ENCODE measurements at regions not wholly inside any gene's neighbourhood (a gene's known extent, or its start where the extent isn't known, plus 50 kb on each side); places are given as distances from the start of the nearest gene placed in this dataset.
"Not testable (repeated sequence)": the region's sequence is repeated elsewhere in the genome, so short reads cannot be mapped to it uniquely, and the experiment has no call there.

GRCh38 chr18:28422577-28422976, 245.6 kb upstream of the CDH2 start:
- BruUV-seq (replicated peaks) = no TSS peak
- Histone ChIP-seq H3K9me3 (ENCODE audit: control insufficient read depth, insufficient read depth, low read depth, low read length) (no peaks in the 10 kb centered on the region), H3K4me1 (ENCODE audit: control insufficient read depth, insufficient read depth, low read length) (no peaks in the 10 kb centered on the region), H3K27me3 (ENCODE audit: control insufficient read depth, insufficient read depth, low read length) (no peaks in the 10 kb centered on the region), H3K4me3 (ENCODE audit: low read depth in 2 of 2, low read length in 2 of 2) (no peak overlapping the region), H3K27ac (ENCODE audit: low read length) (no peak overlapping the region), H3K36me3 (ENCODE audit: control insufficient read depth, insufficient read depth, low read length) (no peaks in the 10 kb centered on the region)
- DNase-seq (ENCODE audit: low read depth, low spot score) = no peak
- intact Hi-C loops (cut with micrococcal nuclease; ENCODE audit: unreplicated experiment) = no loop called here
- in situ Hi-C loops (cut with HindIII; ENCODE audit: low pct_unique_long_range_greater_than_20kb, low sequenced_read_pairs) = no loop called here
- POLR2A ChIA-PET = no interaction called here
- no peak for ATAC-seq
- TF ChIP-seq TCF7L2 (IDR thresholded peaks at IDR 0.05; ENCODE audit: low read depth, low read length) (no peak), SIN3A (IDR thresholded peaks at IDR 0.05; ENCODE audit: borderline replicate concordance, insufficient read depth, low read depth, low read length) (no peak), REST (IDR thresholded peaks at IDR 0.05; ENCODE audit: insufficient read depth in 1 of 2, low read depth in 2 of 2, low read length in 1 of 2) (no peak), POLR2AphosphoS5 (IDR thresholded peaks at IDR 0.05; ENCODE audit: low read depth, low read length) (no peak), CTCF (IDR thresholded peaks at IDR 0.05) (no peak)
- CTCF ChIA-PET = no interaction called here

GRCh38 chr18:28421950-28422349, 245.0 kb upstream of the CDH2 start:
- DNase-seq (ENCODE audit: low read depth, low spot score); in situ Hi-C loops (cut with HindIII; ENCODE audit: low pct_unique_long_range_greater_than_20kb, low sequenced_read_pairs); POLR2A ChIA-PET; ATAC-seq; CTCF ChIA-PET; H3K4me1 ChIP-seq (ENCODE audit: control insufficient read depth, insufficient read depth, low read length); H3K4me3 ChIP-seq (ENCODE audit: low read depth in 2 of 2, low read length in 2 of 2); intact Hi-C loops (cut with micrococcal nuclease; ENCODE audit: unreplicated experiment); H3K9me3 ChIP-seq (ENCODE audit: control insufficient read depth, insufficient read depth, low read depth, low read length); H3K36me3 ChIP-seq (ENCODE audit: control insufficient read depth, insufficient read depth, low read length); H3K27ac ChIP-seq (ENCODE audit: low read length); BruUV-seq (replicated peaks); H3K27me3 ChIP-seq (ENCODE audit: control insufficient read depth, insufficient read depth, low read length): not testable (repeated sequence)

GRCh38 chr18:28412521-28412920, 235.6 kb upstream of the CDH2 start:
- no peaks in the 10 kb centered on the region for H3K36me3 ChIP-seq (ENCODE audit: control insufficient read depth, insufficient read depth, low read length)
- BruUV-seq (replicated peaks) = no TSS peak
- DNase-seq (ENCODE audit: low read depth, low spot score) (no peak), ATAC-seq (no peak)
- H3K27me3 ChIP-seq (ENCODE audit: control insufficient read depth, insufficient read depth, low read length) = no peaks in the 10 kb centered on the region
- intact Hi-C loops (cut with micrococcal nuclease; ENCODE audit: unreplicated experiment) (no loop called here), in situ Hi-C loops (cut with HindIII; ENCODE audit: low pct_unique_long_range_greater_than_20kb, low sequenced_read_pairs) (no loop called here)
- no peak overlapping the region for H3K4me3 ChIP-seq (ENCODE audit: low read depth in 2 of 2, low read length in 2 of 2)
- ChIA-PET POLR2A (no interaction called here), CTCF (interaction anchor here (0.6 kb wide), 1 partner anchor 319 kb away, joined by 8 read pairs; no protein-coding TSS in a partner anchor)
- H3K9me3 ChIP-seq (ENCODE audit: control insufficient read depth, insufficient read depth, low read depth, low read length) = no peaks in the 10 kb centered on the region
- TF ChIP-seq CTCF (IDR thresholded peaks at IDR 0.05) (no peak), SIN3A (IDR thresholded peaks at IDR 0.05; ENCODE audit: borderline replicate concordance, insufficient read depth, low read depth, low read length) (no peak), POLR2AphosphoS5 (IDR thresholded peaks at IDR 0.05; ENCODE audit: low read depth, low read length) (no peak), TCF7L2 (IDR thresholded peaks at IDR 0.05; ENCODE audit: low read depth, low read length) (no peak), REST (IDR thresholded peaks at IDR 0.05; ENCODE audit: insufficient read depth in 1 of 2, low read depth in 2 of 2, low read length in 1 of 2) (no peak)
- no peak overlapping the region for H3K27ac ChIP-seq (ENCODE audit: low read length)
- no peaks in the 10 kb centered on the region for H3K4me1 ChIP-seq (ENCODE audit: control insufficient read depth, insufficient read depth, low read length)

All from Panc1 (cell line).